Activated CD8-positive, alpha-beta memory T cell treated with anti-CD3 and anti-CD28 coated beads, Interleukin-2, amount 10 ng/mL, durations not matched to agents 7 days and 5 days (primary cell): ENCODE measurements at regions not wholly inside any gene's neighbourhood (a gene's known extent, or its start where the extent isn't known, plus 50 kb on each side); places are given as distances from the start of the nearest gene placed in this dataset.
"Not testable (repeated sequence)": the region's sequence is repeated elsewhere in the genome, so short reads cannot be mapped to it uniquely, and the experiment has no call there.

Experiments
- ATAC-seq: fragments of 150-1000 bp; cut with Tn5 transposase; one replicate; pipeline ENCODE4 v1.10.0; 2021; ENCODE audit warnings: moderate library complexity
- CTCF ChIA-PET: fragments of 350-600 bp; sonication (Branson Sonifier 250); formaldehyde crosslinking; loops from one replicate; lab custom pipeline; 2021; ENCODE audit warnings: antibody characterized with exemption; lab: Charles Lee
- DNase-seq: peaks from one replicate; pipeline ENCODE4 v3.0.0-alpha.2; 2020
- H3K27ac Mint-ChIP-seq: one replicate; pipeline ENCODE4 v1.8.0; 2021; ENCODE audit warnings: mild to moderate bottlenecking, mixed read lengths
- H3K27me3 Mint-ChIP-seq: one replicate; pipeline ENCODE4 v1.8.0; 2021; ENCODE audit warnings: mixed read lengths
- H3K36me3 Mint-ChIP-seq: one replicate; pipeline ENCODE4 v1.8.0; 2021; ENCODE audit warnings: mild to moderate bottlenecking, mixed read lengths
- H3K4me1 Mint-ChIP-seq: one replicate; pipeline ENCODE4 v1.8.0; 2021; ENCODE audit warnings: mixed read lengths
- H3K4me3 Mint-ChIP-seq: one replicate; pipeline ENCODE4 v1.8.0; 2021; ENCODE audit warnings: mild to moderate bottlenecking, moderate library complexity, mixed read lengths
- H3K9me3 Mint-ChIP-seq: one replicate; pipeline ENCODE4 v1.8.0; 2022; ENCODE audit warnings: low read depth, mixed read lengths

DNA sequence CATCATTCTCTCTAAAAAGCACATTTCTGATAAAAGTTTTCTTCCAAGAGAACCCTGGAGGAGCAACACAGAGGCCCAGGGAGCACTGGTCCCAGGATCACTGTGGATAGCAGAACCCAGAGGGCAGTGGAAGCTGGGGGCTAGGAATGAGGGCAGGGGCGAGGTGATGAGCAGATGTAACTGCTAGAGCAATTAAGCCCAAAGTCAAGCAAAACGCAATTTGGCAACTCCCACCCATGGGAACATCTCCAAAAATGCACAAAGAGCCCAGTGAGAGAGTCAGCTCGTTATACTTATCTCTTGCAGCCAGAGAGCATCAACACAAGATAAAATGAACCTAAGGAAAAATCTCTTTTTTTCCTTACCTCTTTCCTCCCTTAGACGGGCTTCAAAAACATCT is 284.2 kb downstream of the TBC1D4 start:
- no peaks in the 10 kb centered on the region for H3K4me1 Mint-ChIP-seq

DNA sequence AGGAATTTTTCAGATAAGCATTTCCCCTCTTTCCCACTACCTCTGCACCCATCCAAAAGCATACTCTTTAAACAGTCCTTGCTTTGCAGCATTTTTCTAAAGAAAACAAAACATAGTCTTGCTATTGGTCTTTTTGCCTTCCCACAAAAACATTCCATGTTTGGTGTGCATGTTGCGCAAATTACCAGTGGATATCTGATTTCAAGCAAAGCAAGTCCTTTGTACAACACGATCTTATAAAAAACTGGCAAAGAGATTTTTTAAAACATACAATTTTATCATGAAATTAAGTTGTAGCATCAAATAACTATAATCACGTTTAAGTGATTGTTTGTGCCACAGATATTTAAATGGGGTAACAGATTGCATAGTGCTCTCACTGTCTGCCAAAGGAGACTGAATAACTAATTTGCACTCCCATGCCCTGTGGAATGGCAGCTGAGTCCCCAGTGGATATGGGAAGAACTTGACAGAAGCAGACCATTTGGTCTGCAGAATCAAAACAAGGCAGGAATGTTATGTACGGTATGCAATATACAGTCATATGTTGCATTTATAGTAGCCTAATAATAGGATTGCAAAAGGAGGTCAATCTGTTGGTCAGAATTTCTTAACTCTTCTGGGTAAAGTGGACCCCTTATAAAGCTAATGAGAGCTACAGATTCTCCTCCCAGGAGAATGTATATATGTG is 285.7 kb downstream of the TBC1D4 start:
- no peak for ATAC-seq
- Mint-ChIP-seq H3K4me3 (no peak overlapping the region), H3K4me1 (no peaks in the 10 kb centered on the region), H3K27ac (no peak overlapping the region), H3K9me3 (no peaks in the 10 kb centered on the region), H3K27me3 (peaks cover 22% of the 10 kb centered on the region), H3K36me3 (no peaks in the 10 kb centered on the region)
- DNase-seq: no peak
- CTCF ChIA-PET: no interaction called here

More for the DNA sequence above, 284.2 kb downstream of the TBC1D4 start:
- no peak overlapping the region for H3K27ac Mint-ChIP-seq
- H3K27me3 Mint-ChIP-seq: peaks cover 29% of the 10 kb centered on the region
- no peak for ATAC-seq
- no peak for DNase-seq
- no peaks in the 10 kb centered on the region for H3K9me3 Mint-ChIP-seq
- H3K4me3 Mint-ChIP-seq: no peak overlapping the region
- no peaks in the 10 kb centered on the region for H3K36me3 Mint-ChIP-seq
- CTCF ChIA-PET: no interaction called here

DNA sequence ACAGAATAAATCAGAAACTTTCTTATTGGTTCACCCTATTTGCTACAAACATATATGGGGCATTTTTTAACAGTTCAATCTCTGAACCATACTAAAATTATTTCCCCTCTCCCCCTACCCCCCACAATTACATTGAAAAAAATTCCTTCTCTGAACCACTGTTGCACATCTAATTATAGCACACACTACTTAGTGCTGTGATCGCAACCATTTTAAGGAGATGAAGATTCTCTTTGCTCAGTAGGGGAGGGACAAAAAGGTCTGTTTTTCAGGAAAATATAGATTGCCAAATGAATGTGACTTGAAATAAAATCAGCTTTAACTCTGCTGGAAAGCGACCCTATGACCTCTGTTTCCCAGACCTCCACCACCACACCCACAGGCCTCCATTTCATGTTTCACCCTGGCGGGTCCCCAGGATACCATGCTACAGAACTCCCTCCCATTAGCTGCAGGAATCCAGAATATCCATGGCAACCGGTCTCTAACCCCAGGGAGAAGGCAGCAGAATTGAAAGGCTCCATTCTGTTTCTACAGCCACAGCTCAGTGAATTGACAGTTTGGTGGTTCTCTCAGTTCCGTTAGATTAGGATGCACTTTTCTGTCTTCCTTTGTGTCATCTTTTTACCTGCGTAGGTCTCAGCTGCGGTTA is 286.3 kb downstream of the TBC1D4 start:
- DNase-seq (no peak), ATAC-seq (no peak)
- Mint-ChIP-seq H3K27me3 (peaks cover 22% of the 10 kb centered on the region), H3K9me3 (no peaks in the 10 kb centered on the region), H3K36me3 (no peaks in the 10 kb centered on the region), H3K4me1 (no peaks in the 10 kb centered on the region), H3K27ac (no peak overlapping the region), H3K4me3 (no peak overlapping the region)
- CTCF ChIA-PET: no interaction called here

DNA sequence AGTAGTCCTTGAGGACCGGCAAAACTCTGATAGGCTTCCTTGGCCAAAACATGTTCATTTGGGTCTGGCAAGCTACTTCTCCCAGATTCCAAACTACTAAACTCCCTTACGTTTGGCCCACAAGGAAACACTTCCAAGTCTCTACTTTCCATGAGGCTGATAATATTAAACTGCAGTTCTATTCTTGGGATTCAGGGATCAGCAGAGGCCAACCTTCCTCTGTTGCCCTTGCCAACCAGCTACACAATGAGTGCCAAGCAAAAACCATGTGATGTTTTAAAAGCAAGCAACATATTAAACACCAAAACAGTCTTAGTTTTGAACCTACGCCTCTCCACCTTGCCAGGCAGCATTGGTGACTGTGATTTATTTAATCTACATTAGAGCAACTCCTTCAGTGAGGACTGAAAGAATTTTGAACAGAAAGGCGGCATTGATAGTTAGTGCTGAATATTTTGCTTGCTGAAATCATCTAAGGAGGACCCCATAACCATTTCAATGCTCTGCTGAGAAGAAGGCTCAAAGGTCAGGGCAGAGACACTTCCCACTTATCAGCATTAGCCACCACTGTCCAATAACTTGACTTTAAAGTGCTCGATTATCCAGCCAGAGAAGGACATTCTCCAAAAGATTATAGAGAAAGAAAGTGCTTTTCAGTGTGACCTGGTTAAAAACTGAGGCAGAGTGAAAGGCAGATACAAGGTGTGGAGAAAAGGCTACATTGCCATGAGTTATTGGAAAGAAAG is 287.1 kb downstream of the TBC1D4 start:
- peaks cover 22% of the 10 kb centered on the region for H3K27me3 Mint-ChIP-seq
- no peak overlapping the region for H3K27ac Mint-ChIP-seq
- DNase-seq (no peak), ATAC-seq (no peak)
- H3K4me1 Mint-ChIP-seq: no peaks in the 10 kb centered on the region
- CTCF ChIA-PET: no interaction called here
- H3K4me3 Mint-ChIP-seq: no peak overlapping the region
- H3K36me3 Mint-ChIP-seq: no peaks in the 10 kb centered on the region
- no peaks in the 10 kb centered on the region for H3K9me3 Mint-ChIP-seq

DNA sequence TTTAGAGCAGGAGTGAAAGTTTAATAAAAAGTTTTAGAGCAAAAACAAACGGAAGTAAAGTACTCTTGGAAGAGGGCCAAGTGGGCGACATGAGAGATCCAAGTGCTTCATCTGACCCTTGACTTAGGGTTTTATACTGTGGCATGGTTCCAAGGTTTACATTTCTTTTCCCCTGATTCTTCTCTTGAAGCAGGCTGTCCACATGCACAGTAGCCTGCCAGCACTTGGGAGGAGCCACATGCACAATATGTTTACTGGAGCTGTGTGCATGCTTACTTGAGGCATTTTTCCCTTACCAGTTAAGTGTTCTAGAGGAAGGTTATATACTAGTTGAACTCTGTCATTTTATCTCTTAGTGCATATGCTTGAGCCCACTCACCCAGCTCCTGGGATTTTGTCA is 295.6 kb downstream of the TBC1D4 start:
- no peaks in the 10 kb centered on the region for H3K36me3 Mint-ChIP-seq
- H3K27ac Mint-ChIP-seq: no peak overlapping the region
- no peak for DNase-seq
- H3K4me1 Mint-ChIP-seq: no peaks in the 10 kb centered on the region
- no peak overlapping the region for H3K4me3 Mint-ChIP-seq
- H3K9me3 Mint-ChIP-seq: no peaks in the 10 kb centered on the region
- H3K27me3 Mint-ChIP-seq: peaks cover 4% of the 10 kb centered on the region
- CTCF ChIA-PET: no interaction called here
- no peak for ATAC-seq

DNA sequence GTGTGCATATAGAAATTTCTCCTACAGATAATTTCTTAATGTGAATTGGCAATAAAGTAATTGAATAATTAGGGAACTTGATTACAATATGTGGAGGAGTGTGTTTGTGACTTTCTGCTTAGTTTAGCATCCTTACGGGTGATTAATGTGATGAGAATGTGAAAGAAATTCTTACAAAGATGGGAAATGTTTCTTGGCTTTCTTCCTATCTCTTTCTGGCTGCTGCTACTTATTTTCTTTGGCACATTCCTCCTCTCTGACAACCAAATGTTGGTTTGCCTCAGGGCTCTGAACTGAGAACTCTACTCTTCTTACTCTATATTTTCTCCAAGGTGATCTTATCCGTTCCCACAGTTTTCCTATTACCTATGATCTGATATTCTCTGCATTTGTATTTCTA is 300.1 kb downstream of the TBC1D4 start:
- ATAC-seq (no peak), DNase-seq (no peak)
- CTCF ChIA-PET: no interaction called here
- Mint-ChIP-seq H3K4me3 (no peak overlapping the region), H3K4me1 (no peaks in the 10 kb centered on the region), H3K9me3 (no peaks in the 10 kb centered on the region), H3K27ac (no peak overlapping the region), H3K36me3 (no peaks in the 10 kb centered on the region), H3K27me3 (no peaks in the 10 kb centered on the region)

DNA sequence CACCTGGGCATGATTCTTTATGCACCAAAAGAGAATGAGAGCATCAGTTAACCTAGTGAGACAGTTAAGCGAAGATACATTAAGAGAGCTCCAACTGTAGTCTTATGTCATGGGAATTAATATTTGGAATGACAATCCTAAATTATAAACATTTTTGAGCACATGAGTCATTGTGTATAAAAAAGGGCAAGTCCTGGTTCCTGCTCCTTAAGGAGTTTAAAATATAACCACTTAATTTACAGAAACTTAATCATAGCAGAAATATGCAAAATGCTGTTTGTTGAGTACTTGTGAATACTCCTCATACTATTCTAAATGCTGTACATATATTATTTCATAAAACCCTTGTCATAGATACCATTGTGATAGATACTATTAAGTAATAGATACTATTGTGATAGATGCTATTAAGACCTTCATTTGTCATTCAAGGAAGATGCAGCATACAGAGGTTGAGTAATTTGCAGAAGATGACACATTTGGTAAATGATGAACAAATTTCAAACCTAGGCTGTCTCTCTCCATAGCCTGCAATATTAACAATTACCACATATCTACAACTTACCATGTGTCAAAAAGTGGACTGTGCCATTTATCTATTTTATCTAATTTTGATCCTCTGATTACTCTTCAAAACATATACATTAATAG is 301.0 kb downstream of the TBC1D4 start:
- Mint-ChIP-seq H3K36me3 (no peaks in the 10 kb centered on the region), H3K9me3 (peaks cover 2% of the 10 kb centered on the region), H3K27me3 (no peaks in the 10 kb centered on the region), H3K4me3 (no peak overlapping the region), H3K4me1 (no peaks in the 10 kb centered on the region), H3K27ac (no peak overlapping the region)
- no peak for ATAC-seq
- CTCF ChIA-PET: no interaction called here
- no peak for DNase-seq

DNA sequence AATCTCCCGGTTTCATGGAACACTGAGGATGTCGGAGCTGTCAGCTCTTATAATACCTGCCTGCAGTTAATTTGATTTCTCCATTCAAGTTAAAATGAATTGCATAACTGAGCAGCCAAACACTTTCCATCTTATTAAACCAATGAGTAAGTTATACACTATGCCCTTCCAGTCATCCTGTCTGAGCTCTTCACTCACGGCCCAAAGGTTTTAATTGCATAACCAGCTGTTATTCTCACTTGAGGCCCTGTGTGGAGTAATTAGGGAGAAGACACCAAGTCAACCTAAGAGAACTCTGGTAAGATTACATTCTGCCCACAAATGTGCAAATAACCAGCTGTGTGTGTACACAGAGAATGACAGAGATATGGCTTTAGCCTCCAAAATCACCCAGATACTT is 303.5 kb downstream of the TBC1D4 start:
- no peaks in the 10 kb centered on the region for H3K36me3 Mint-ChIP-seq
- CTCF ChIA-PET: no interaction called here
- H3K4me3 Mint-ChIP-seq: no peak overlapping the region

DNA sequence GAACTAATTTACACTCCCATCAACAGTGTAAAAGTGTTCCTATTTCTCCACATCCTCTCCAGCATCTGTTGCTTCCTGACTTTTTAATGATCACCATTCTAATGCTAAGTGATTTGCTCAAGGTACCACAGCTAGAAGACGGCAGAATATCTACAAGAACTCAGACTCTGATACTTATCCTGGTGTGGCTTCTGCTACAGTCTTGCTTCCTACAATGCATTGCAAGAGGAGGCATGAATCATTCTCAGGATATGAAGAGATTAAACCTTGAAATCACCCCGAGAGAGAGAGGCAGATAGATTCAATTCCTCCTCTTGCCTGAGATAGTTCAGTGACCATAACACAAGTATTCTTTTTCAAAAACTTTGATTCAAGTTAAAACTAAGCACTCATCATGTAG is 306.4 kb downstream of the TBC1D4 start:
- H3K36me3 Mint-ChIP-seq: no peaks in the 10 kb centered on the region
- H3K27ac Mint-ChIP-seq: no peak overlapping the region
- H3K9me3 Mint-ChIP-seq: peaks cover 2% of the 10 kb centered on the region
- ATAC-seq (no peak), DNase-seq (no peak)
- no peak overlapping the region for H3K4me3 Mint-ChIP-seq
- CTCF ChIA-PET: no interaction called here
- H3K4me1 Mint-ChIP-seq: no peaks in the 10 kb centered on the region
- peaks cover 9% of the 10 kb centered on the region for H3K27me3 Mint-ChIP-seq

More for the DNA sequence above, 303.5 kb downstream of the TBC1D4 start:
- ATAC-seq: no peak
- Mint-ChIP-seq H3K27me3 (peaks cover 3% of the 10 kb centered on the region), H3K27ac (no peak overlapping the region), H3K9me3 (peaks cover 2% of the 10 kb centered on the region), H3K4me1 (no peaks in the 10 kb centered on the region)
- no peak for DNase-seq

DNA sequence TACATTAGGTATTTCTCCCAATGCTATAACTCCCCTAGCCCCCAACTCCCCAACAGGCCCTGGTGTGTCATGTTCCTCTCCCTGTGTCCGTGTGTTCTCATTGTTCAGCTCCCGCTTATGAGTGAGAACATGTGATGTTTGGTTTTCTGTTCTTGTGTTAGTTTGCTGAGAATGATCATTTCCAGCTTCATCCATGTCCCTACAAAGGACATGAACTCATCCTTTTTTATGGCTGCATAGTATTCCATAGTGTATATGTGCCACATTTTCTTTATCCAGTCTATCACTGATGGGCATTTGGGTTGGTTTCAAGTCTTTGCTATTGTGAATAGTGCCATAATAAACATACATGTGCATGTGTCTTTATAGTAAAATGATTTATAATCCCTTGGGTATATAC is 306.9 kb downstream of the TBC1D4 start:
- DNase-seq, H3K4me1 Mint-ChIP-seq, ATAC-seq, CTCF ChIA-PET, H3K27me3 Mint-ChIP-seq, H3K27ac Mint-ChIP-seq, H3K36me3 Mint-ChIP-seq, H3K9me3 Mint-ChIP-seq, H3K4me3 Mint-ChIP-seq: not testable (repeated sequence)

DNA sequence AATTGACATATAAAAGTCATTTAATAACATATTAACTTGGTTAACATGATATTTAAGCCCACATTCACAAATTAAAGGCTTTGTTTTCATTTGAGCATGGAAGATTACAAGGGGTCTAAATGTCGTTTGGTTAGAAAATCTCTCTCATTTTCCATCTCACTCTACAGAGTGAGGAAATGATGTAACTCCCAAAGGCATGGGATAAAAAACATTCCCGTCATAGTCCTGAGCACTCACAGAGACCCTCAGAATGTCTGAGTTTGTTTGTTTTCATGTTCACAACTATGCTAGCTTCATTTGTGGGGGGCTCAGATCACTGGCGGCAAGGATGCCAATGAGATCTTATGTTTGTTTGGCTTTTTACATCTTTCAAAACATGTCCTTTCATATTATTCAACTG is 307.5 kb downstream of the TBC1D4 start:
- Mint-ChIP-seq H3K4me3 (no peak overlapping the region), H3K27ac (no peak overlapping the region), H3K27me3 (peaks cover 9% of the 10 kb centered on the region), H3K36me3 (no peaks in the 10 kb centered on the region), H3K9me3 (peaks cover 2% of the 10 kb centered on the region), H3K4me1 (no peaks in the 10 kb centered on the region)
- ATAC-seq (no peak), DNase-seq (no peak)
- CTCF ChIA-PET: no interaction called here

DNA sequence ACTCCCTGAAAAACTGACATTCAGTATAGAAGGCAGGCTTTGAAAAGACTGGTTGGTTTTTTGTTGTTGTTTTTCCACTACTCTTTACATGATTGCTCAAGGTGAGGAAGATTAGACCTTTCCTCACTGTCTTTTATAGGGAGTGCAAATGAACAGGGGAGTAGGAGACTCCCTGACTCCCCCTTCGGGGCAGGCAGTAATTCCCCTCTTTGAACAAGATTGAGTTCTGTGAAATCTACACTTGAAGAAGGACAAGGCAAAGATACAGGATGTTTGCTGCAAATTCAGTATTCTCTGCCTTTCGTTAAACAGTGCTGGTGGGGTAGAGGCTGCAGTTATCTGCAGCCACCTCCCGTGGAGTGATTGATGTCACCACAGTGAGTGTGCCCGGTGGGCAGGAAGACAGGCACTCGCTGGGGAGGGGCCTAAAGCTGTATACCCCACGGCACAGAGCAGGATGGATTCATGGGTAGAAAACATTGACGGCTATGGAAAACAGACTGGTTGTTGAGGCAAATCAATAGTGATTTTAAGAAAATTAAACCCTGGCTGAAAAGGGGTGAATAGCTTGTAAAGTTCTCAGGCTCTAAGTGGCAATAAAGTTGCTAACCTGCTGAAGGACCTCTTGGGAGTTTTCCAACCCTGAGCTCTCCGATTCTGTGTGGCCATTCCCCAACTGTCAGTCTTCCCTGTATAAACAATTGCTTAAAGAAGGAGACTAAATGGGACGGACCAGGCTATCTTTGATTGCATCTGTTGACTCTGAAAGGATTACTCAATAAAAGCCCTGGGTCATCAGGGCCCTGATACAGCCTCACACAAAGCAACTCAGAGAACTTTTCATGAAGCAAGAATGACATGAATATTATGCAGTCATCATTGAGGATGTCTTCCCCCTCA is 308.3 kb downstream of the TBC1D4 start:
- DNase-seq: no peak
- no peak for ATAC-seq
- Mint-ChIP-seq H3K4me1 (no peaks in the 10 kb centered on the region), H3K36me3 (no peaks in the 10 kb centered on the region), H3K4me3 (no peak overlapping the region), H3K27me3 (peaks cover 9% of the 10 kb centered on the region), H3K27ac (no peak overlapping the region), H3K9me3 (peaks cover 2% of the 10 kb centered on the region)
- CTCF ChIA-PET: no interaction called here

DNA sequence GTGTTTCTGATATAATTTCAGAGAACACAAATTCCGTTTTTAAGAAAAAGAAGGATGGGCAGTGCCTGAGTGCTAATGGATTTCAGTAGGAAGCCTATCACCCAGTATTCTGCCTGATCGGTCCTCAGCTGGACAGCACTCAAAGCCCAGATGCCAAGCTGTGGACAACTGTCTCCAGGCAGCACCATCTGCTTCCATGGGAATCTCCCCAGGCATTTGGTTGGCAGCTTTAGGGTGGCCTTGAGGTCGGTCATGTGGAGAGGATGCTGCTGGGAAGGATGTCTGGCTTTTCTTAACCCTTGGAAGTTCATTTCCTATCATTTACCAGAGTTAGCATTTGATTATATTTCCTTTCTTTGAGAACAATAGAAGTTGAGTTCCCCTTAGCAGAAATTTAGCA is 311.7 kb downstream of the TBC1D4 start:
- H3K27ac Mint-ChIP-seq: no peak overlapping the region
- ATAC-seq (no peak), DNase-seq (no peak)
- H3K4me1 Mint-ChIP-seq: no peaks in the 10 kb centered on the region
- H3K4me3 Mint-ChIP-seq: no peak overlapping the region
- H3K36me3 Mint-ChIP-seq: no peaks in the 10 kb centered on the region
- no peaks in the 10 kb centered on the region for H3K9me3 Mint-ChIP-seq
- H3K27me3 Mint-ChIP-seq: peaks cover 9% of the 10 kb centered on the region
- CTCF ChIA-PET: no interaction called here
